SK-N-SH (cell line): ENCODE measurements at regions not wholly inside any gene's neighbourhood (a gene's known extent, or its start where the extent isn't known, plus 50 kb on each side); places are given as distances from the start of the nearest gene placed in this dataset.

Source experiments
- CTCF ChIA-PET: fragments of 300-600, 350-600 bp; formaldehyde crosslinking; extraction: SDS; loops from one replicate; lab custom pipeline; 2021; lab: Yijun Ruan, JAX
- POLR2A ChIA-PET: fragments of 350-600 bp; sonication (Branson Sonifier 250); formaldehyde crosslinking; extraction: SDS; loops from one replicate; lab custom pipeline; 2020; ENCODE audit warnings: antibody characterized with exemption, inconsistent platforms; lab: Yijun Ruan, JAX
- DNase-seq: peaks from one replicate; pipeline ENCODE4 v3.0.0; 2012
- H2AFZ ChIP-seq: fragments of 200-600 bp; sonication (generic); 2 replicates; pipeline ENCODE4 v1.8.1; 2016; ENCODE audit warnings: antibody characterized with exemption, mild to moderate bottlenecking, low read depth
- H3F3A ChIP-seq: fragments of 200-600 bp; sonication (generic); replicated peaks from 2 replicates; pipeline ENCODE3; 2016; ENCODE audit warnings: antibody characterized with exemption, mild to moderate bottlenecking; ENCODE audit not compliant: insufficient read depth
- H3K27ac ChIP-seq, 2 experiments: fragments of 200-500 bp in 1 of 2; fragments of 200-600 bp in 1 of 2; sonication (Bioruptor generic) in 1 of 2; sonication (generic), shearing (Covaris generic) in 1 of 2; 2 replicates each; pipeline versions ENCODE4 v1.5.1 to v1.6.1; 2014 to 2016; ENCODE audit warnings: low read depth in 2 of 2, inconsistent platforms in 1 of 2, low read length in 1 of 2, mild to moderate bottlenecking in 1 of 2, mixed read lengths in 1 of 2
- H3K27me3 ChIP-seq: fragments of 200-600 bp; sonication (generic), shearing (Covaris generic); 2 replicates; pipeline ENCODE4 v1.6.1; 2016; ENCODE audit warnings: mixed run types; ENCODE audit not compliant: insufficient read depth
- H3K36me3 ChIP-seq, 2 experiments: fragments of 200-500 bp in 1 of 2; fragments of 200-600 bp in 1 of 2; sonication (Bioruptor generic) in 1 of 2; sonication (generic) in 1 of 2; replicated peaks in 1 of 2; 2 replicates each; pipeline versions ENCODE3 to v1.5.1; 2014 to 2016; ENCODE audit warnings: low read length in 1 of 2, mild to moderate bottlenecking in 1 of 2; ENCODE audit not compliant: insufficient read depth in 2 of 2, control insufficient read depth in 1 of 2
- H3K4me1 ChIP-seq, 2 experiments: fragments of 200-500 bp in 1 of 2; fragments of 200-600 bp in 1 of 2; sonication (Bioruptor generic) in 1 of 2; sonication (generic), shearing (Covaris generic) in 1 of 2; 2 replicates each; pipeline versions ENCODE4 v1.5.1 to v1.6.1; 2014 to 2016; ENCODE audit warnings: low read depth in 1 of 2, low read length in 1 of 2, mixed run types in 1 of 2; ENCODE audit not compliant: insufficient read depth in 2 of 2, control insufficient read depth in 1 of 2
- H3K4me2 ChIP-seq: fragments of 200-600 bp; sonication (generic), shearing (Covaris generic); 2 replicates; pipeline ENCODE4 v1.6.1; 2017; ENCODE audit warnings: mixed run types
- H3K4me3 ChIP-seq, 2 experiments: fragments of 200-500 bp in 1 of 2; fragments of 200-600 bp in 1 of 2; sonication (Bioruptor generic) in 1 of 2; sonication (generic), shearing (Covaris generic) in 1 of 2; 2 replicates each; pipeline versions ENCODE4 v1.5.1 to v1.8.1; 2014 to 2016; ENCODE audit warnings: low read depth in 2 of 2, inconsistent platforms in 1 of 2, low read length in 1 of 2, mild to moderate bottlenecking in 1 of 2, mixed read lengths in 1 of 2, moderate library complexity in 1 of 2
- H3K79me2 ChIP-seq: fragments of 200-600 bp; sonication (generic); 2 replicates; pipeline ENCODE4 v1.8.1; 2017; ENCODE audit warnings: mild to moderate bottlenecking; ENCODE audit not compliant: insufficient read depth
- H3K9ac ChIP-seq: fragments of 200-600 bp; sonication (generic); 2 replicates; pipeline ENCODE4 v1.6.1; 2017; ENCODE audit warnings: mixed run types
- H3K9me2 ChIP-seq: fragments of 200-600 bp; sonication (generic); 2 replicates; pipeline ENCODE4 v1.6.1; 2017; ENCODE audit warnings: mixed run types
- H3K9me3 ChIP-seq: fragments of 200-600 bp; sonication (generic); 2 replicates; pipeline ENCODE4 v1.6.1; 2017; ENCODE audit warnings: mixed run types, mild to moderate bottlenecking, moderate library complexity
- H4K20me1 ChIP-seq: fragments of 200-600 bp; sonication (generic); 2 replicates; pipeline ENCODE4 v1.6.1; 2017; ENCODE audit warnings: mild to moderate bottlenecking, mixed run types; ENCODE audit not compliant: insufficient read depth
- CHD2 ChIP-seq: fragments of 150-350 bp; IDR thresholded peaks from 2 replicates; pipeline ENCODE4 v1.6.1; 2018; ENCODE audit warnings: low read length; ENCODE audit not compliant: partially characterized antibody
- ELF1 ChIP-seq: IDR thresholded peaks from 2 replicates; pipeline ENCODE4 v1.4.0; 2012
- EP300 ChIP-seq, 2 experiments: IDR thresholded peaks; 2 replicates each; pipeline versions ENCODE4 v1.4.0 to v1.6.1; 2012; ENCODE audit warnings: borderline replicate concordance in 1 of 2, low read depth in 1 of 2, low read length in 1 of 2
- EZH2phosphoT487 ChIP-seq: fragments of 200-600 bp; sonication (generic); IDR thresholded peaks from 2 replicates; pipeline ENCODE4 v1.6.1; 2017; ENCODE audit warnings: low read depth, mixed run types, mild to moderate bottlenecking, antibody characterized with exemption, moderate library complexity, borderline replicate concordance
- FOSL2 ChIP-seq: IDR thresholded peaks from 2 replicates; pipeline ENCODE4 v1.4.0; 2012; ENCODE audit warnings: low read depth, mild to moderate bottlenecking, moderate library complexity, borderline replicate concordance
- GABPA ChIP-seq: IDR thresholded peaks from 2 replicates; pipeline ENCODE4 v1.4.0; 2012; ENCODE audit warnings: low read depth, mild to moderate bottlenecking
- GATA2 ChIP-seq: sonication (generic); formaldehyde crosslinking; IDR thresholded peaks from 2 replicates; pipeline ENCODE4 v1.5.0; 2020; ENCODE audit warnings: mild to moderate bottlenecking, missing genetic modification reagents
- JUND ChIP-seq: IDR thresholded peaks from 2 replicates; pipeline ENCODE4 v1.4.0; 2012
- MEF2A ChIP-seq: IDR thresholded peaks from 2 replicates; pipeline ENCODE4 v1.4.0; 2012; ENCODE audit warnings: low read depth, borderline replicate concordance
- NFIC ChIP-seq: IDR thresholded peaks from 2 replicates; pipeline ENCODE4 v1.4.0; 2012; ENCODE audit warnings: borderline replicate concordance
- NRF1 ChIP-seq: IDR thresholded peaks from 2 replicates; pipeline ENCODE4 v1.6.1; 2012; ENCODE audit warnings: low read depth, mild to moderate bottlenecking, low read length
- POLR2AphosphoS5 ChIP-seq: IDR thresholded peaks from 2 replicates; pipeline ENCODE4 v1.6.1; 2012; ENCODE audit warnings: low read depth, low read length
- RAD21 ChIP-seq: IDR thresholded peaks from 2 replicates; pipeline ENCODE4 v1.6.1; 2012; ENCODE audit warnings: mild to moderate bottlenecking, low read length
- RXRA ChIP-seq: IDR thresholded peaks from 2 replicates; pipeline ENCODE4 v1.4.0; 2012; ENCODE audit warnings: low read depth, mild to moderate bottlenecking, borderline replicate concordance
- SIN3A ChIP-seq: IDR thresholded peaks from 2 replicates; pipeline ENCODE4 v1.6.1; 2012; ENCODE audit warnings: low read depth, mild to moderate bottlenecking, low read length, moderate library complexity, borderline replicate concordance
- TAF1 ChIP-seq: IDR thresholded peaks from 2 replicates; pipeline ENCODE4 v1.6.1; 2012; ENCODE audit warnings: low read depth, mild to moderate bottlenecking, low read length, moderate library complexity, borderline replicate concordance
- TCF12 ChIP-seq: IDR thresholded peaks from 2 replicates; pipeline ENCODE4 v1.4.0; 2012
- TEAD4 ChIP-seq: IDR thresholded peaks from 2 replicates; pipeline ENCODE4 v1.4.0; 2012; ENCODE audit warnings: mild to moderate bottlenecking, borderline replicate concordance; ENCODE audit not compliant: insufficient read depth
- WGBS: methylation state at CpG from one replicate; pipeline ENCODE4 v1.1.6; 2017; ENCODE audit warnings: low lambda C conversion rate; 5-methylcytosine and 5-hydroxymethylcytosine counted together
- TF ChIP-seq, protein P1 (sequence below): fragments of 150-350 bp; IDR thresholded peaks from 2 replicates; pipeline ENCODE4 v1.6.1; 2016; ENCODE audit warnings: mild to moderate bottlenecking, low read depth, low read length
- TF ChIP-seq, protein P2 (sequence below): IDR thresholded peaks from 2 replicates; pipeline ENCODE4 v1.4.0; 2012; ENCODE audit warnings: low read depth
- TF ChIP-seq, protein P3 (sequence below): IDR thresholded peaks from 2 replicates; pipeline ENCODE4 v1.6.1; 2012; ENCODE audit warnings: mild to moderate bottlenecking, low read depth, low read length, moderate library complexity
- TF ChIP-seq, protein P4 (sequence below): fragments of 150-350 bp; IDR thresholded peaks from 2 replicates; pipeline ENCODE4 v1.6.1; 2017; ENCODE audit warnings: antibody characterized with exemption, low read length, low read depth, borderline replicate concordance
- TF ChIP-seq, protein P5 (sequence below): IDR thresholded peaks from 2 replicates; pipeline ENCODE4; 2012
- TF ChIP-seq, protein P6 (sequence below): IDR thresholded peaks from 2 replicates; pipeline ENCODE4 v1.4.0; 2012; ENCODE audit warnings: low read depth, borderline replicate concordance

DNA sequence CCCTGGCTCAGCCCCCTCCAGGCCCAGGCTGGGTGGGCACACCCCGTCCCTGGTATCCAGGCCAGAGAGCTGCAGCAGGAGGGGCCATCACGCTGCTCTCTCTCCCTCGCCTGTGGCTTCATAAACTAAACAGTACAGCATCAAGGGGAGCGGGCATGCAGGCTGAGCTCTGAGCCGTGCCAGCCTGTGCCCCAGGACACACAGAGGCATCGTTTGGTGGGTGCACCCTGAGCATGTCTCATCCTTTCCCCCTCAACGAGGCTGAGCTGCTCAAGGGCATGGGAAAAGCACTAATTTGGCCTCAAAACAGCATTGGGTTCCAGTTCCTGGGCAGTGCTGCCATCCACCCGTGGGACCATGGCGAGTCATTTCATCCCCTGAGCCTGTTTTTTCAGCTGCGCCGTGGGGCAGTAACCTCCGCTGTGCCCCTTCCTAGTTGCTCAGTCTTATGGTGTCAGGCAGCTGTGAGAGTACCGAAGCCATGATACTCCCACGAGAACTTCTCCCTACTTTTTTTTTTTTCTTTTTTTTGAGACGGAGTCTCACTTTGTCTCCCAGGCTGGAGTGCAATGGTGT is 79.6 kb downstream of the CPN2 start:
- POLR2A ChIA-PET: interaction anchor here (0.6 to 4.5 kb wide), 14 partner anchors 11 to 504 kb away, joined by 3 to 49 read pairs (median 6); no protein-coding TSS in a partner anchor
- H3K4me1 ChIP-seq: peaks cover 6 to 67% of the 10 kb centered on the region in 2 experiments; a peak in 3 of 4 replicates
- H3K36me3 ChIP-seq: no peaks in the 10 kb centered on the region
- H3K27me3 ChIP-seq: no peaks in the 10 kb centered on the region
- no peaks in the 10 kb centered on the region for H3K9me3 ChIP-seq
- H3K27ac ChIP-seq: peak overlapping the region; percentile 48 to 99; a peak in 3 of 4 replicates
- DNase-seq: no peak
- H3K9ac ChIP-seq: no peak overlapping the region
- no peaks in the 10 kb centered on the region for H3K79me2 ChIP-seq
- WGBS: 64% methylated on average over 10 of the region's 15 CpGs
- peak overlapping the region; percentile 19; the same call in 1 of the 2 replicates for H3K4me2 ChIP-seq
- H3K4me3 ChIP-seq: no peak overlapping the region
- H4K20me1 ChIP-seq: no peaks in the 10 kb centered on the region
- peaks cover 18% of the 10 kb centered on the region for H3F3A ChIP-seq
- H2AFZ ChIP-seq: peak overlapping the region; percentile 47; the same call in 1 of the 2 replicates
- H3K9me2 ChIP-seq: no peaks in the 10 kb centered on the region
- CTCF ChIA-PET: interaction anchor here (1.0 to 5.6 kb wide), 12 partner anchors 10 to 134 kb away, joined by 3 to 48 read pairs (median 6); no protein-coding TSS in a partner anchor
- TF ChIP-seq TEAD4 (no peak), ELF1 (no peak), TAF1 (no peak), GABPA (no peak), RAD21 (no peak; the same call in 1 of the 2 replicates), FOSL2 (no peak), GATA2 (no peak), NRF1 (no peak), NFIC (no peak), TCF12 (no peak), RXRA (no peak), JUND (no peak), EZH2phosphoT487 (no peak), SIN3A (no peak), POLR2AphosphoS5 (no peak), MEF2A (no peak), EP300 (IDR thresholded peaks at IDR 0.05; ENCODE audit: borderline replicate concordance in 1 of 2, low read depth in 1 of 2, low read length in 1 of 2) (no peak), CHD2 (no peak)
- TF ChIP-seq, protein P1, sequence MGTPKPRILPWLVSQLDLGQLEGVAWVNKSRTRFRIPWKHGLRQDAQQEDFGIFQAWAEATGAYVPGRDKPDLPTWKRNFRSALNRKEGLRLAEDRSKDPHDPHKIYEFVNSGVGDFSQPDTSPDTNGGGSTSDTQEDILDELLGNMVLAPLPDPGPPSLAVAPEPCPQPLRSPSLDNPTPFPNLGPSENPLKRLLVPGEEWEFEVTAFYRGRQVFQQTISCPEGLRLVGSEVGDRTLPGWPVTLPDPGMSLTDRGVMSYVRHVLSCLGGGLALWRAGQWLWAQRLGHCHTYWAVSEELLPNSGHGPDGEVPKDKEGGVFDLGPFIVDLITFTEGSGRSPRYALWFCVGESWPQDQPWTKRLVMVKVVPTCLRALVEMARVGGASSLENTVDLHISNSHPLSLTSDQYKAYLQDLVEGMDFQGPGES: no peak
- TF ChIP-seq, protein P2, sequence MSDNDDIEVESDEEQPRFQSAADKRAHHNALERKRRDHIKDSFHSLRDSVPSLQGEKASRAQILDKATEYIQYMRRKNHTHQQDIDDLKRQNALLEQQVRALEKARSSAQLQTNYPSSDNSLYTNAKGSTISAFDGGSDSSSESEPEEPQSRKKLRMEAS: no peak
- TF ChIP-seq, protein P3, sequence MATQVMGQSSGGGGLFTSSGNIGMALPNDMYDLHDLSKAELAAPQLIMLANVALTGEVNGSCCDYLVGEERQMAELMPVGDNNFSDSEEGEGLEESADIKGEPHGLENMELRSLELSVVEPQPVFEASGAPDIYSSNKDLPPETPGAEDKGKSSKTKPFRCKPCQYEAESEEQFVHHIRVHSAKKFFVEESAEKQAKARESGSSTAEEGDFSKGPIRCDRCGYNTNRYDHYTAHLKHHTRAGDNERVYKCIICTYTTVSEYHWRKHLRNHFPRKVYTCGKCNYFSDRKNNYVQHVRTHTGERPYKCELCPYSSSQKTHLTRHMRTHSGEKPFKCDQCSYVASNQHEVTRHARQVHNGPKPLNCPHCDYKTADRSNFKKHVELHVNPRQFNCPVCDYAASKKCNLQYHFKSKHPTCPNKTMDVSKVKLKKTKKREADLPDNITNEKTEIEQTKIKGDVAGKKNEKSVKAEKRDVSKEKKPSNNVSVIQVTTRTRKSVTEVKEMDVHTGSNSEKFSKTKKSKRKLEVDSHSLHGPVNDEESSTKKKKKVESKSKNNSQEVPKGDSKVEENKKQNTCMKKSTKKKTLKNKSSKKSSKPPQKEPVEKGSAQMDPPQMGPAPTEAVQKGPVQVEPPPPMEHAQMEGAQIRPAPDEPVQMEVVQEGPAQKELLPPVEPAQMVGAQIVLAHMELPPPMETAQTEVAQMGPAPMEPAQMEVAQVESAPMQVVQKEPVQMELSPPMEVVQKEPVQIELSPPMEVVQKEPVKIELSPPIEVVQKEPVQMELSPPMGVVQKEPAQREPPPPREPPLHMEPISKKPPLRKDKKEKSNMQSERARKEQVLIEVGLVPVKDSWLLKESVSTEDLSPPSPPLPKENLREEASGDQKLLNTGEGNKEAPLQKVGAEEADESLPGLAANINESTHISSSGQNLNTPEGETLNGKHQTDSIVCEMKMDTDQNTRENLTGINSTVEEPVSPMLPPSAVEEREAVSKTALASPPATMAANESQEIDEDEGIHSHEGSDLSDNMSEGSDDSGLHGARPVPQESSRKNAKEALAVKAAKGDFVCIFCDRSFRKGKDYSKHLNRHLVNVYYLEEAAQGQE: no peak
- TF ChIP-seq, protein P4, sequence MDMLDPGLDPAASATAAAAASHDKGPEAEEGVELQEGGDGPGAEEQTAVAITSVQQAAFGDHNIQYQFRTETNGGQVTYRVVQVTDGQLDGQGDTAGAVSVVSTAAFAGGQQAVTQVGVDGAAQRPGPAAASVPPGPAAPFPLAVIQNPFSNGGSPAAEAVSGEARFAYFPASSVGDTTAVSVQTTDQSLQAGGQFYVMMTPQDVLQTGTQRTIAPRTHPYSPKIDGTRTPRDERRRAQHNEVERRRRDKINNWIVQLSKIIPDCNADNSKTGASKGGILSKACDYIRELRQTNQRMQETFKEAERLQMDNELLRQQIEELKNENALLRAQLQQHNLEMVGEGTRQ: 0 out of 2 replicates have a peak, but pooled peaks have one; percentile 4
- TF ChIP-seq, protein P5, sequence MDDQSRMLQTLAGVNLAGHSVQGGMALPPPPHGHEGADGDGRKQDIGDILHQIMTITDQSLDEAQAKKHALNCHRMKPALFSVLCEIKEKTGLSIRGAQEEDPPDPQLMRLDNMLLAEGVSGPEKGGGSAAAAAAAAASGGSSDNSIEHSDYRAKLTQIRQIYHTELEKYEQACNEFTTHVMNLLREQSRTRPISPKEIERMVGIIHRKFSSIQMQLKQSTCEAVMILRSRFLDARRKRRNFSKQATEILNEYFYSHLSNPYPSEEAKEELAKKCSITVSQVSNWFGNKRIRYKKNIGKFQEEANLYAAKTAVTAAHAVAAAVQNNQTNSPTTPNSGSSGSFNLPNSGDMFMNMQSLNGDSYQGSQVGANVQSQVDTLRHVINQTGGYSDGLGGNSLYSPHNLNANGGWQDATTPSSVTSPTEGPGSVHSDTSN: no peak
- TF ChIP-seq, protein P6, sequence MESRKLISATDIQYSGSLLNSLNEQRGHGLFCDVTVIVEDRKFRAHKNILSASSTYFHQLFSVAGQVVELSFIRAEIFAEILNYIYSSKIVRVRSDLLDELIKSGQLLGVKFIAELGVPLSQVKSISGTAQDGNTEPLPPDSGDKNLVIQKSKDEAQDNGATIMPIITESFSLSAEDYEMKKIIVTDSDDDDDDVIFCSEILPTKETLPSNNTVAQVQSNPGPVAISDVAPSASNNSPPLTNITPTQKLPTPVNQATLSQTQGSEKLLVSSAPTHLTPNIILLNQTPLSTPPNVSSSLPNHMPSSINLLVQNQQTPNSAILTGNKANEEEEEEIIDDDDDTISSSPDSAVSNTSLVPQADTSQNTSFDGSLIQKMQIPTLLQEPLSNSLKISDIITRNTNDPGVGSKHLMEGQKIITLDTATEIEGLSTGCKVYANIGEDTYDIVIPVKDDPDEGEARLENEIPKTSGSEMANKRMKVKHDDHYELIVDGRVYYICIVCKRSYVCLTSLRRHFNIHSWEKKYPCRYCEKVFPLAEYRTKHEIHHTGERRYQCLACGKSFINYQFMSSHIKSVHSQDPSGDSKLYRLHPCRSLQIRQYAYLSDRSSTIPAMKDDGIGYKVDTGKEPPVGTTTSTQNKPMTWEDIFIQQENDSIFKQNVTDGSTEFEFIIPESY: no peak
